Renal pelvis (tissue), 1 donor: ENCODE measurements at regions not wholly inside any gene's neighbourhood (a gene's known extent, or its start where the extent isn't known, plus 50 kb on each side); places are given as distances from the start of the nearest gene placed in this dataset.
A peak's percentile ranks its signal among the peaks of the same experiment; 100 is the strongest.
"Not testable (repeated sequence)": the region's sequence is repeated elsewhere in the genome, so short reads cannot be mapped to it uniquely, and the experiment has no call there.

Experiments used
- DNase-seq: peaks from one replicate; pipeline ENCODE4 v3.0.0-alpha.2; 2013

DNA sequence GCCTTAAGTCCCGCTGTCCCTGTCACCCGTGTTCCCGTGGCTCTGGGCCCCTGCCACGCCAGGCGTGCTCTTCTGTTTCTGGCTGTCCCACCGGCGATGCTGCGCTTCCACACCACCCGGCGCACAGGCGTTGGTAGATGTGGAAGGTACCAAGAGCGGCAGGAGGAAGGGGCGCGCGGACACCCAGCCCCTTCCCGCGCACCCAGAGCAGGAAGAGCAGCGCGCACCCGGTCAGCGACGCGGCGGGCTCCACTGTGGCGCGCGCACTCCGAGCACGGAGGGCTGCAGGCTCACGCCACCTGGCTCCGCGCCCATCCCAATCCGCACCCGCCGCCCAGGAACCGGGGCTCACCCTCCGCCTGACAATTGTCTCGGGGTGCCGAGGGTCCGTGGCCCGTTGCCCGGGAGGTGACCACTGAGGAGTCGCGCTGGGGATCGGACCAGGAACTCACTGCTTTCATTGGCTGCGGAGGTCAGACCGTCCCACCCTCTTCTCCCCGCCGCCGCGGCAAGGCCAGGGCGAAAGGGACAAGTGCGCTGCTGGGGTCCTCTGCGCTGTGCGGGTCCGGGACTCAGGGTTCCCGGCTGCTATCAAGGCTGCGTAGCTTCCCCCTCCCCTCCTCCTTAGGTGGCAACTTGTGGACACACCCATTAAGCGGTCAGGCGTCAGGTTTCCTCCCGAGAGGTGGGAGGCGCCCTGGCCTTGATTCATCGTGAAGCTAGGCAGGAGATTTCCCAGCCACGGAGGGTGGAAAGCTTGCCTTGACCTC is 121.6 kb upstream of the ZNF92 start:
- DNase-seq, result peak; percentile 77

DNA sequence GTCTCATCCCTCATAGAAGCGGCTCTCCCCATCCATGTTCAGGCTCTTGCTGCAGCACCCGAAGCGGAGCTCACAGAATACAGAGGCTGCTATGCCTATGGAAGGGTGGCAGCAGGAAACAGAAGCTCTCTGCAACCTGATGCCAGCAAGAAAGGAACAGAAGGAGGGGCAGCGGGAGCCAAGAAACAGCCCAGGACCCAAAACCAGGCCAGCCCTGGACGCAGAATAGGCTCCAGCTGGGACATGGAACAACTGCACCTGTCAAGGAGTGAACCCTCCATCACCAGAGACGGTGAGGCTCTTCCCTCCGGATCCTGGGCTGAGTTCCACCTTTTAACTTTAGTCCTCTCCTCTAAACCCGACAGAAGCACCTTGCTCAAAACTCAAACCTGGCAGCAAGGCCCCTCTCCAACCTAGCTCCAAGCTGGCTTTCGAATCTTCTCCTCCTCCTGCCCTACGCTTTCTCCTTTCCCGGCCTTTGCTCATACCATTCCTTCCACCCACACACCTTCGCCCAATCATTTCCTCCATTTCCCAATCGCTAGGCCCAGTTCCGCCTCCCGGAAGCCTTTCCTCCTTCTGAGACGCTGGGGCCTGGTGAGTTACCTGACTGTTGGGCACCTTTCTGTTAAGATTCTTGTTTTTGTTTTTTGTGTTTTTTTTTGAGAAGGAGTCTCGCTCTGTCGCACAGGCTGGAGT is 122.8 kb upstream of the ZNF92 start:
- no peak for DNase-seq

DNA sequence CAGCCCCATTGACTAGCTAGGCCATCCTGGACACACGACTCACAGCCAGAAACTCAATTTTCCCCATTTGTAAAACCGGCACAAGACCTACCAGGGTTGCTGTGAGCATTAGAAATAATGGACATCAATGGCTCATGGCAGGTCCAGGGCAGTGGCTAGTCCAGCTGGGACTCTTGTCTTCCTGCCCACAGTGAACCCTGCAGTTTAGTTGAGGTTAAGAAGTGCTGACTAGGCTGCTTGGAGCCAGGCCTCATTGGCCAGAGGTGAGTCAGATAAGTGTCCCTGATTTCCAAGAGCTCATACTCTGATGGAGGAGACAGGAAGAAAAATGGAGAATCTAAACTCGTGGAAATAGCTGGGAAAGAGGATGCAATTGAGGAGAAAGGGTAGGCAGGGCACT is 123.4 kb upstream of the ZNF92 start:
- DNase-seq, result no peak

DNA sequence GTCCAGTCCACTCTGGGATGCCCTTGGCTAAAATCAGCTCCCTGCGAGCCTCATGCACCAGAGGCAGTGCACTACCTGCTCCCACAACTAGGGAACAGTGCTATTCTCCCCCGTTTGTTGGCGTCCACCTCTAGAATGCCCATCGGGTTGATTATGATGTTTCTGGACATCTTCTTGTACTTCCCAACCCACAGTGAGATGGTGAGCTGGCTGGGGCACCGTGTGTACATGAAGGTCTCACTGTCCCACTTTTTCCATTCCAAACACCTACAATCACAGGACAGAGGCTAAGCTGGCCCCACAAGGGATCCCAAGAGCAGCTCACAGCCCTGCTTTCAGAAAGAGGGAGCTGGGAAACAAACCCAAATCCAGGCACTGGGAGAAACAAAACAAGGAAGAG is 126.2 kb upstream of the ZNF92 start:
- no peak for DNase-seq

DNA sequence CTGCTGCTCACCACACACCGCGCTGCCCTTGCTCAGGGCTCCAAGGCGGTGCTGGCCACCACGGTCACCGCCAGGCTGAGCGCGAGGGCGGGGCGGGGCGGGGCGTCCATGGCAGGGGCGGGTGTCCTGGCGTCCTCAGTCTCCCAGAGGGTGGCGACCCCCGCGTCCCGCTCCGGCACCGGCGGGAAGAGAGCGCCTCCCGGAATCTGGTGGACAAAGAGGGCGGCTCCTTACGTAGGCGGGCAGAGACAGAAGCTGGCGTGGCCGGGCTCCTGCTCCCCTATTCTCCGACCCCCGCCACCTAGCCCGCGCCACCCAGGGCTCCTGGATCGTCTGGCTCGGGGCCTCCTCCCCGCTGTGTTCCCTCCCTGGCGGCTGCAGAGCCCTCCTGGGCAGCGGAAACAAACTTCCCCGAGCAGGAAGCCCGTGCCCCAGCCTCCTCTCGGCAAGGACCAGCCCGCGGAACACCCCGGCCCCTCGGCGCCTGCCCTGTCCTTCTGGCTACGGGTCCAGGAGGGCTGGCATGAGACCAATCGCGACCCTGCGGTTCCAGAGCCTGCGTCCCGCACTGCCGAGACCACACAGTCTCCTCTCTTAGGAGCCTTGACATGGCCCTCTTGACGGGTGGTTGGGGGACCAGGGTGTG is 133.8 kb upstream of the ZNF92 start:
- peak; percentile 54 for DNase-seq

DNA sequence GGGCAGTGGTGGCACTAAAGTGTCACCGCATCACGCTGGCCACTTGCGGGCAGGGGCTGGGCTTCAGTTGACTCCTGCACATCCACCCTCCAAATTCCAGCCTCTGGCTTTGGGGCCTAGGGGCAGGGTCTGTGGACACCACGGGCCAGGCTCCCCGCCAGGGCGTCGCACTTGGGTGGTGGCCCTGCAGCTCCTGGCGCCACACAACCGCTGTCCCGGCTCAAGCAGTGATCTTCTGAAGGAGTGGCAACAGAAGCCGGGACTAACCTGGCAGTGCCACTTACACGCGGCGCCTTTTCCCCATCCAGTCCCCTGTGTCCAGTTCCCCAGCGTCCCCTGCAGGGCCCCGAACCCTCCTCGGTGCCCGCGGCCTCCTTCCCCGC is 134.3 kb upstream of the ZNF92 start:
- no peak for DNase-seq

DNA sequence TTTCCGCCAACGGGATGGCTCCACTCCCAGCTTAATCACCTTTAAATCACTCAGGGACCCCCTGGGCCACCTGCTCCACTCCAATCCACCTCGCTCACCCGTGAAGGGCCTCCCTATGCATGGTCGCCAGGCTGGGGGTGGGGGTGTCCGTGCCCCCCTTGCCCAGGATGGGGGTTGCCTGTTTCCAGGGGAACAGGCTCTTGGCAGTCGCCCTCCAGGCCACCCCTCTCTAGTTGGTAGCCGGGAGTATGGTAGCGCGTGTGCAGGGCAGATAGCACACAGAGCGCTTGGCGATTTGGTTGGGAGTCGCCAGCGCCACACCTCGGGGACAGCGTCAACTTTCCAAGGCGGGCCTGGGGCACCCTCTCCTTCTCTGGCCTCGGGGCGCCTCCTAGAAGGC is 134.9 kb upstream of the ZNF92 start:
- DNase-seq, result no peak

DNA sequence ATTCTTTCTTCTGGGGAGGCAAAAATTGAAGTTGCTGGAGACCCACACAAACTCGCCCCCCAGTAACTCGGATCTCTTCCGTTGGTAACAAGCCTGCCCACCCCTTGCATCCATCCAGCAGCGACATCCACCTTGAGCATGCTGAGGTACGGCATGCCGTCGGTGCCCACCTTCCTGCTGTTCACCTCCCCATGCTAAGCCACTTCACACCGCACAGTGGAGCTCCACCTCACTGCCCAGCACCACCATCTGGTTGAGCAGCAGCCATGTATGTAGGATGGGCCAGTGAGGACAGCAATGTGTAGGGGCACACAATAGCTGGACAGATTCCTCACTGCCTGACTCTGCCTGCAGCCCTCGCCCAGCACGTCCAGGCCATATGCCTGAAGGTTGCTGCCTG is 138.1 kb upstream of the ZNF92 start:
- DNase-seq, result no peak

DNA sequence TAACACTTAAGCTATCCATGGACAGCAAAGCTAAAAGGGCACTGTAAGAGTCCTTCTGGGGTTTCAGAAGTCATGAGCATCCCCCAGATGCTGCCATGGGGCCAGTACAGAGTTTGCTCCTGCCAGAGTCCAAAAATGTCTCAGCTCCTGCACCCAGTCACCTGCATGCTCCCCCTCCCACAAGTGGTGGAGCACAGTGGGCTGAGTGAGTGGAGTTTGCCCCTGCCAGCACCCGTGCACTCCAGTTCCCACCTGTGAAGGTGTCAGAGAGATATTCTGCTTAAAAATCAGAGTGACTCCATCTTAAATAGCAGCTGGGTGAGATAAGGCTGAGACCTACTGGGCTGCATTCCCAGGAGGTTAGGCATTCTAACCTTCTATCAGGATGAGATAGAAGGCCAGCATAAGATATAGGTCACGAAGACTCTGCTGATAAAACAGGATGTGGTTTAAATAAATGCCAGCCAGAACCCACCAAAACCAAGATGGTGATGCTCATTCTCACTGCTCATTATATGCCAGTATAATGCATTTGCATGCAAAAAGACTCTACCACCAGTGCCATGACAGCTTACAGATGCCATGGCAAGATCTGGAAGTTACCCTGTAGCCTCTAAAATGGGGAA is 140.1 kb upstream of the ZNF92 start:
- DNase-seq, result no peak

DNA sequence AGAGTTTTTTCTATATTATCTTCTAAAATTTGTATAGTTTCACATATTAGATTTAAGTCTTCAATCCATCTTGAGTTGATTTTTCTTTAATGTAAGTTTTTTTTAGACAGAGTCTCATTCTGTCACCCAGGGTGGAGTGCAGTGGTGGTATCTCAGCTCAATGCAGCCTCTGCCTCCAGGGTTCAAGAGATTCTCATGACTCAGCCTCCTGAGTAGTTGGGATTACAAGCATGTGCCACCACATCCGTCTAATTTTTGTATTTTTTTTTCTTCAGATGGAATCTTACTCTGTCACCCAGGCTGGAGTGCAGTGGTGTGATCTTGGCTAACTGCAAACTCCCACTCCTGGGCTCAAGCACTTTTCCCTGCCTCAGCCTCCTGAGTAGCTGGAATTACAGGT is 143.4 kb upstream of the ZNF92 start:
- DNase-seq, result no peak

DNA sequence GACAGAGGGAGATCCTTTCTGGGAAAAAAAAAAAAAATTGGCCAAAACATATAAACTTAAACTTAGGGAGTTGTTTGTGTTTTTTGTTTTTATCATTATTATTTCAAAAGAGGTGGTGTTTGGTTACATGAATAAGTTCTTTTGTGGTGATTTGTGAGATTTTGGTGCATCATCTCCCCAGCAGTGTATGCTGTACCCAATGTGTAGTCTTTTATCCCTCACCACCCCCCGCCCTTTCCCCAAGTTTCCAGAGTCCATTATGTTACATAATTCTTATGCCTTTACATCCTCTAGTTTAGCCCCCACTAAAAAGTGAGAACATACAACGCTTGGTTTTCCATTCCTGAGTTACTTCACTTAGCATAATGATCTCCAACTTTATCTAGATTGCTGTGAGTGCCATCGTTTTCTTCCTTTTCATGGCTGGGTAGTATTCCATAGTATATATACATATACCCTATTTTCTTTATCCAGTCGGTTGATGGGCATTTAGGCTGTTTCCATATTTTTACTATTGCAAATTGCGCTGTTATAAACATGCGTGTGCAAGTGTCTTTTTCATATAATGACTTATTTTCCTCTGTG is 148.1 kb upstream of the ZNF92 start:
- DNase-seq, result no peak

DNA sequence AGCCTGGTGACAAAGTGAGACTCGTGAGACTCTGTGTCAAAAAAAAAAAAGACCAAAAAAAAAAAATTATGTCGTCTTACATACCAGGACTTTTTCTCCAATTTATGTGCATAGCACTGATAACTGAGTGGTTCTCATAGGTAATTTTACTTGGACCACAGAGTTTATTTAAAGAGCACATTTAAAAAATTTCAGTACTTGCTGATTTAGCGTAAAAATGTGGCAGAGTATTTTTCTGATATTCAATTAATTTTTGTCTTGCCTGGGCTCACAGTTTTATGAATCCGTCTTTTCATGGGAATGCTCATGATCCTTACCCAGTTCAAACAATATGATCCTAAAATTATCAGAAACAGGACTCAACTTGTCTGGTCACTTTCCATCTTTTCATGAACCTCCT is 151.0 kb upstream of the ZNF92 start:
- no peak for DNase-seq

DNA sequence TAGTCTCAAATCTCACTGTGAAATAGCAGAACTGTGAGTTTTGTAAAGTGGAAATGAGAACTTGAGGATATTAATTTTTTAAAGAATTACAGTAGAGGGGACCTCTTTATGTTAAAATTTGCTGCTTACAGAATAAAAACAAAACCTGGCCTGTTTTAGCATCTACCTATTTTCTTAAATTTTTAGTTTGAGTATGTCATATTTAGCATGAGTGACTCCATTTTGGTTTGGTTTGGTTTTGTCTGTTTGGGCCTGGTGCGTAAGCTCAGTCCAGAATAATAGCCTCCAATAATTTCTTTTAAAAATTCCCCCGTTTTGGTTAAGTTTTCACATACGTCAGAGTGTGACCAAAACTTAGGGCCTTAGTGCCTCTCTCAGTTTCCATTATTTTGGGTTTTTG is 152.0 kb upstream of the ZNF92 start:
- DNase-seq, result no peak

DNA sequence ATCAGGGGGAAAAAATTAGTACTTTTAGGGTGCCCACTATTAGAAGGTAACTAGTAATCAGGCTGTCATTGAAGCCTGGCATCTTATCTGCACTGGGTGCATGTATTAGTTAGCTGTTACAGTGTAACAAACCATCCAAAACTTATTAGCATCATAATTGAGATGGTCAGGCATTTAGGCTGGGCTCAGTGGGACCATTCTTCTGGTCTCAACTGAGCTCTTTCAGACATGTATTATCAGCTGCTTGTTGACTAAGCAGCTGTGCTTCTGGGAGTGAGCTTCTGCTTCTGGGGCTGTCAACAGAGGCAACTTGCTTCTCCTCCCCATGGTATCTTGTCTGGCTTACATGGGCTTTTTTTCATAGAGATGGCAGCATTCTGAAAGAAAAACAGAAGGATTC is 154.0 kb upstream of the ZNF92 start:
- DNase-seq, result no peak

DNA sequence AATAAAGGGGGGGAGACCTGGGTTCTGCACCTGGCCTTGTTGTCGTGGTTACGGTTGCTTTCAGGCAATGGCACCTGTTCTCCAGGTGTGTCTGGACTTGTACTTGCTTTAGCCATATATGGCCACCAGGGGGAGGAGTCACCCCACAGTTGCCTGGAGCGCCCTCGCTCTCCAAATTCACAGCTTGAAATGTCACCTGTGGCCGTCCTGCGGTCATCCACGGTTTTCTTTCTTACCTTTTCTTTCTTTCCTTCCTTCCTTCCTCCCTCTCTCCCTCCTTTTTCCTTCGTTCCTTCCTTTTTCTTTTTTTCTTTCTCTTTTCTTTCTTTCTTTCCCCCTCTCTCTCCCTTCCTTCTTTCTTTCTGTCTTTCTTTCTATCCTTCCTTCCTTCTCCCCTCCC is 157.2 kb upstream of the ZNF92 start:
- DNase-seq, result peak; percentile 54

DNA sequence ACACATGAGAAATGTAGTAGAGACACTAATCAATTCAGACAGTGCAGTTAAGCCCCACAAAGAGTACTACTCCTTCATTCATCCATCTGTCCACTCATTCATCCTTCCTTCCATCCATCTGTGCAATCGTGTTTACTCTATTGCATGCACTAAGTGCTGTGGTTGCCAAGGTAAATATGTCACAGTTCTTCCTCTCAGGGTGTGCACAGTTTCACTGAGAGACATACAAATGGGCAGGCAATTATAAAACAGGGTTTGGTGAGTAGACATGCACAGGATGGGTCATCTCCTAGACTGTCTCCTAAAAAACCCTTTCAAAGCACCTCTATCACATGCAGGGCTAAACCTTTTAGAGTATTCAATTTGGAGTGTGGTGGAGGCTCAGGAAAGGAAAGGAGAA is 160.4 kb upstream of the ZNF92 start:
- not testable (repeated sequence) for DNase-seq

DNA sequence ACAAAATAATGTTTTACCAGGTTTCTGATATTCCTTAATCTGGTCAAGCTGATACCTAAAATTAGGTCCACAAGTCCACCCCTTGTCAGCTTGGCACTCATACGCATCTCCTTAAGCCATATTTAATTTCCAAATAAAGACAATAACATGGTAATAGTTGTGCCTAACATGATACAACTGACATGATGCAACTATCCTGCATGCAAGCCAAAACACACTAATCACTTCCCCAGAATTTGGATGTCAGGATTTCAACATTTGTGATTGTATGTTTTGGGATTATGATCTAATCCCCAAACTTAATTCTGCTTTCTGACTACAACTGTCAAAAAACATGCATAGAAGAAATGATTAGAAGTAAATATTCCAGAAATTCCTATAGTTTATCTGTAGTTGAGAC is 174.4 kb upstream of the ZNF92 start:
- not testable (repeated sequence) for DNase-seq

DNA sequence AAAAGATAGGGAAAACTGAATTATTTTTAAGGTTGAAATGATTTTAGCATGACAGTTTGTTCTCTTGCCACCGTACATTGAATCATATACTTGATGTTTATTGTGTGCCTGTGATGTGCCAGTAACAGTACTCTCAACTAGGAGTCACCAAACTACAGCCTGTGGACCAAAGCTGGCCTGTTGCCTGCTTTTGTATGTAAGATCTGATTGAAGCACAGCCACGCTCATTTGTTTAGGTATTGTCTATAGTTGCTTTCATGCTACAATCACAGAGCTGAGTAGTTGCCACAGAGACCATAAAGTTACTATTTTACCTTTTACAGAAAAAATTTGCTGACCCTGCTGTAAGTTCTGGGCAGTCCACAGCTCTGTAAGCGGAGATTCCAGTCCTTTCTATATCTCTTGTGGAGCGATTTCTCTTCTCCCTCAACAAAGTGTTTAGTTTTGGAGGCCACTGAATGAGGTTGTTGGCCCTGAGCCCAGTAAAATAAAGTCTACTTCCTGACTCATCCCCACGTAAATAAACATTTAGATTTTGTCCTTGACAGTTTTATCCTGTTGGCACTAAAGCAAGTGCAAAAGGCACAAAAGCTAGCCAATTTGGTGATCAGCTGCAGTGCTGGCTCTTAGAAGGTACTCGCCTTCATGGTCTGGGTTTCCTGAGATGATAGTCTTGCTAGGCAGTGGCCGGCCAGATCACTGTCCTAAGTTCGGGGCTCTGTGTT is 180.2 kb upstream of the ZNF92 start:
- DNase-seq, result not testable (repeated sequence)

DNA sequence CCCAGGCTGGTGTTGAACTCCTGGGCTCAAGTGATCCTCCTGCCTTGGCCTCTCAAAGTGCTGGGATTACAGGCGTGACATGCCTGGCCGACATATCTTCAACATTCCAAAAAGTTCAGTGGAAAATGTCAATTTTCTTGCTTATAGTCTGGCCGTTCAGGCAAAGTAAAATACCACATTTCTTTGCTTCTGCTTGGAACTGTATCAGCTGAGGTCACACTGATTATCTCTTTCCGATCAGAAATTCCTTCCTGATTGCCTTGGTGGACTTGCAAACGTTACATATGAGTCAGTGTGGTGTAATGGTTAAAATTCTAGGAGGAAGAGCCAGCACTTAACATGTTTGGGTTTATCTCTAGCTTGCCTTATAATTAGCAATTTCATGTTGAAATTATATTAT is 170.6 kb upstream of the ERV3-1 start:
- not testable (repeated sequence) for DNase-seq

DNA sequence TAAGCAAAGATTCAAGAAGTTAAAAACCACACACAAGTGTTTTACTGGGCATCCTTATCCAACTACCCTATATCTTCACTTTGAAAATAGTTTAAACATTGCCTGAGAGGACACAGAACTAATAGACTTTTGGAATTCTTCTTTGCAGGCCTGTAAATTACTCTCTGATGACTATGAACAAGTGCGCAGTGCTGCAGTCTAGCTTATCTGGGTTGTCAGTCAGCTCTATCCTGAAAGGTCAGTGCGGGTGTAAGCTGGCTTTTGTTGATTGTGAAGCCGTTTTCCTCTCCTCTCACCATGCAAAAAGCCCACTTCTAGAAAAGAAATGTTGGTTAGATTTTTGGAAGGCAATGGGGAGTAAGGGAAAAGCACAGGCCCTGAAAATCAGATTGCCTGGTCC is 143.6 kb upstream of the ERV3-1 start:
- not testable (repeated sequence) for DNase-seq

DNA sequence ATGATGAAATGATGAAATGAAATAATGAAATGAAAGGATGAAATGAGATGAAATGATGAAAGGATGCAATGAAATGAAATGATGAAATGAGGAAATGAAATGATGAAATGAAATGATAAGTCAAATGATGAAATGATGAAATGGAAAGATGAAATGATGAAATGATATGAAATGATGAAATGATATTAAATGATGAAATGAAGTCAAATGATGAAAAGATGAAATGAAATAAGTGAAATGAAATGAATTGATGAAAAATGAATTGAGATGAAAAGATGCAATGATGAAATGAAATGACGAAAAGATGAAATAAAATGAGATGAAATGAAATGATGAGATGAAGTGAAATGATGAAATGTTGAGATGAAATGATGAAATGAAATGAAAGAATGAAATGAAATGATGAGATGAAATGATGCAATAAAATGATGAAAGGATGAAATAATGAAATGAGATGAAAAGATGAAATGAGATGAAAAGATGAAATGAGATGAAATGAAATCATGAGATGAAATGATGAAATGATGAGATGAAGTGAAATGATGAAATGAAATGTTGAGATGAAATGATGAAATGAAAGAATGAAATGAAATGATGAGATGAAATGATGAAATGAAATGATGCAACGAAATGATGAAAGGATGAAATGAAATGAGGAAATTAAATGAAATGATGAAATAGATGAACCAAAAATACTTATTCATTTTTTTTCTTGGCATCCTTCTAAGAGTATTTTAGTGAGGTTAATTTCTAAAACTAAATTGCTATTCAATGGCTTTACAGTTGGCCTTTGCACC is 139.8 kb upstream of the ERV3-1 start:
- DNase-seq, result not testable (repeated sequence)
